Testis (tissue), 2 donors: ENCODE measurements at regions not wholly inside any gene's neighbourhood (a gene's known extent, or its start where the extent isn't known, plus 50 kb on each side); places are given as distances from the start of the nearest gene placed in this dataset.

Source experiments
- POLR2A ChIP-seq: fragments of 450-650 bp; IDR thresholded peaks from one replicate; pipeline ENCODE4 v1.6.1; 2017; ENCODE audit warnings: antibody characterized with exemption, mild to moderate bottlenecking, moderate library complexity
- TF ChIP-seq, protein P1 (sequence below), 3 experiments: fragments of 450-650 bp in 2 of 3; fragments of 200-600 bp in 1 of 3; sonication (generic) in 1 of 3; IDR thresholded peaks; one replicate each; pipeline ENCODE4 v1.5.1; 2016 to 2019; ENCODE audit warnings: antibody characterized with exemption in 3 of 3, mild to moderate bottlenecking in 2 of 3, moderate library complexity in 1 of 3

DNA sequence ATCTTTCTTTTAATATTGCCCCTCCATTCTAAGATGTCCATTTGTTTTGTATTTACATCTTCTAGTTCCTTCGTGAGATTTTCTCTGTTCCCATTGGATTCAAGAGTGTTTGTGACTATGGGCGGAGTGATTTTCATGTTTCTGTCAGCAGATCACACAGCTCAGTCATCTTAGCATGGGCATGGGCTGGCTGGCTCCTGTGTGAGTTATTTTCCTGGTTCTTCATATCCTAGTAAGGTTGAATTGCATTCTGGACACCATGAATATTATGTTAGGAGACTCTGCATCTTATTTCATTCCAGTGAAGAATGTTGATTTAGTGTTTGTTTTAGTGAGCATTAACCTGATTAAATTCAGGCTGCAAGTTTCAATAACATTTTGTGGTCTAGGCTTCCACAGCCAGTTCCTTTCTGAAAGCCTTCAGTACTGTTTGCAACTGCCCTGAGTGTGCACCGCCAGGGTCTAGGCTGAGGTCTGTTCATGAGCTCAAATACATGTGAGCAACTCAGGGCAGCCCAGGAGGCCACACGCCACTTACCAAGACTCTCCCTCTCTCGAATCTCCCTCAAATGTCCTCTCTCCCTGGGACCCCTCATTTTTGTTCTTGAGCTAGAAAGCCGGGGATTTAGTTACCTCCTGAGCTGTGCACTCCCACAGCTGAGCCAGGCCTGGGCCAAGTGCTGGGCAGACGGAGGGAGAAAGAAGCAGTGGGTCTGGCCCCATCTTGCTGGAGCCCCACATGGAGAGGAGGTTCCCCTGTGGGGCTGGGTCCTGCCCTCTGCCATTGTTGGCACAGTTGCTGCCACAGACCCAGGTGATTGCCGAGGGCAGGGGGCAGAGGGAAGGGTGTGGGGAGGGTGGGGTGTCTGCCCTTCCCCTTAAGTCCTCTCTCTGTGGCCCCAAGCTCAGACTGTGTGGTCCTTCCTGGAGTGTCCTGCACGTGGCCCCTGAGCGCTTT is 145.9 kb downstream of the RTP5 start:
- TF ChIP-seq, protein P1, sequence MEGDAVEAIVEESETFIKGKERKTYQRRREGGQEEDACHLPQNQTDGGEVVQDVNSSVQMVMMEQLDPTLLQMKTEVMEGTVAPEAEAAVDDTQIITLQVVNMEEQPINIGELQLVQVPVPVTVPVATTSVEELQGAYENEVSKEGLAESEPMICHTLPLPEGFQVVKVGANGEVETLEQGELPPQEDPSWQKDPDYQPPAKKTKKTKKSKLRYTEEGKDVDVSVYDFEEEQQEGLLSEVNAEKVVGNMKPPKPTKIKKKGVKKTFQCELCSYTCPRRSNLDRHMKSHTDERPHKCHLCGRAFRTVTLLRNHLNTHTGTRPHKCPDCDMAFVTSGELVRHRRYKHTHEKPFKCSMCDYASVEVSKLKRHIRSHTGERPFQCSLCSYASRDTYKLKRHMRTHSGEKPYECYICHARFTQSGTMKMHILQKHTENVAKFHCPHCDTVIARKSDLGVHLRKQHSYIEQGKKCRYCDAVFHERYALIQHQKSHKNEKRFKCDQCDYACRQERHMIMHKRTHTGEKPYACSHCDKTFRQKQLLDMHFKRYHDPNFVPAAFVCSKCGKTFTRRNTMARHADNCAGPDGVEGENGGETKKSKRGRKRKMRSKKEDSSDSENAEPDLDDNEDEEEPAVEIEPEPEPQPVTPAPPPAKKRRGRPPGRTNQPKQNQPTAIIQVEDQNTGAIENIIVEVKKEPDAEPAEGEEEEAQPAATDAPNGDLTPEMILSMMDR (IDR thresholded peaks at IDR 0.05), result no peak
- TF ChIP-seq POLR2A, result no peak
